GM06990 (cell line): ENCODE measurements at regions not wholly inside any gene's neighbourhood (a gene's known extent, or its start where the extent isn't known, plus 50 kb on each side); places are given as distances from the start of the nearest gene placed in this dataset.
"Not testable (repeated sequence)": the region's sequence is repeated elsewhere in the genome, so short reads cannot be mapped to it uniquely, and the experiment has no call there.

Experiments used
- DNase-seq: peaks from one replicate; pipeline ENCODE4 v3.0.0-alpha.2; 2011; ENCODE audit not compliant: insufficient read length; ENCODE audit errors: extremely low read depth
- H3K27me3 ChIP-seq: replicated peaks from 2 replicates; pipeline ENCODE4 v1.6.0; 2011; ENCODE audit warnings: low read length; ENCODE audit not compliant: control insufficient read depth, insufficient read depth
- H3K36me3 ChIP-seq: 2 replicates; pipeline ENCODE4 v1.5.1; 2011; ENCODE audit warnings: low read length; ENCODE audit not compliant: control insufficient read depth, insufficient read depth
- H3K4me3 ChIP-seq: replicated peaks from 2 replicates; pipeline ENCODE4 v1.5.1; 2011; ENCODE audit warnings: low read depth, mild to moderate bottlenecking, control low read depth, low read length
- CTCF ChIP-seq: IDR thresholded peaks from 2 replicates; pipeline ENCODE4 v1.5.1; 2011; ENCODE audit warnings: low read length, control low read depth, mild to moderate bottlenecking, inconsistent platforms; ENCODE audit not compliant: insufficient read depth, poor library complexity, severe bottlenecking

GRCh38 chr10:63675171-63675570, 154.0 kb downstream of the REEP3 start:
- no peak for TF ChIP-seq CTCF
- Histone ChIP-seq H3K4me3 (no peak overlapping the region), H3K27me3 (no peaks in the 10 kb centered on the region), H3K36me3 (no peaks in the 10 kb centered on the region)
- DNase-seq: no peak

GRCh38 chr10:63677001-63677400, 155.8 kb downstream of the REEP3 start:
- no peak overlapping the region for H3K4me3 ChIP-seq
- no peaks in the 10 kb centered on the region for H3K36me3 ChIP-seq
- H3K27me3 ChIP-seq: no peaks in the 10 kb centered on the region
- TF ChIP-seq CTCF: no peak
- no peak for DNase-seq

GRCh38 chr10:63680545-63680944, 159.3 kb downstream of the REEP3 start:
- not testable (repeated sequence) for H3K36me3 ChIP-seq, DNase-seq, H3K27me3 ChIP-seq, H3K4me3 ChIP-seq

GRCh38 chr10:63681993-63682697, 160.9 kb downstream of the REEP3 start:
- no peak overlapping the region for H3K4me3 ChIP-seq
- H3K27me3 ChIP-seq: no peaks in the 10 kb centered on the region
- DNase-seq: no peak

GRCh38 chr10:63682698-63683052, 161.5 kb downstream of the REEP3 start:
- not testable (repeated sequence) for H3K27me3 ChIP-seq, H3K36me3 ChIP-seq, DNase-seq, H3K4me3 ChIP-seq

More at GRCh38 chr10:63681993-63682697, 160.9 kb downstream of the REEP3 start:
- H3K36me3 ChIP-seq: no peaks in the 10 kb centered on the region
- TF ChIP-seq CTCF: no peak

GRCh38 chr10:63683223-63683622, 162.0 kb downstream of the REEP3 start:
- no peak for DNase-seq
- no peaks in the 10 kb centered on the region for H3K27me3 ChIP-seq
- no peak for TF ChIP-seq CTCF
- no peaks in the 10 kb centered on the region for H3K36me3 ChIP-seq
- H3K4me3 ChIP-seq: no peak overlapping the region

- no peak for TF ChIP-seq CTCF
- no peak overlapping the region for H3K4me3 ChIP-seq
- H3K27me3 ChIP-seq: no peaks in the 10 kb centered on the region
- H3K36me3 ChIP-seq: no peaks in the 10 kb centered on the region
- DNase-seq: no peak
Measured at GRCh38 chr10:63683686-63684085, 162.5 kb downstream of the REEP3 start.
